HG02852 (cell line): ENCODE measurements at regions not wholly inside any gene's neighbourhood (a gene's known extent, or its start where the extent isn't known, plus 50 kb on each side); places are given as distances from the start of the nearest gene placed in this dataset.
A peak's percentile ranks its signal among the peaks of the same experiment; 100 is the strongest.
"Not testable (repeated sequence)": the region's sequence is repeated elsewhere in the genome, so short reads cannot be mapped to it uniquely, and the experiment has no call there.

Experiments used
- ATAC-seq: cut with Tn5 transposase; IDR thresholded peaks from one replicate; pipeline ENCODE4 v1.9.1; 2021; ENCODE audit warnings: mild to moderate bottlenecking, moderate library complexity; ENCODE audit not compliant: unreplicated experiment

- ATAC-seq, result no peak
These were observed 58.5 kb downstream of the NPY1R start for GRCh38 chr4:163273922-163274321.

- ATAC-seq, result no peak
These were observed 59.2 kb downstream of the NPY1R start for GRCh38 chr4:163273203-163273602.

- ATAC-seq, result no peak
These were observed 60.8 kb downstream of the NPY1R start for GRCh38 chr4:163271555-163272127.

- no peak for ATAC-seq
These were observed 62.5 kb downstream of the NPY1R start for GRCh38 chr4:163269869-163270268.

- no peak for ATAC-seq
These were observed 63.2 kb downstream of the NPY1R start for GRCh38 chr4:163269166-163269565.

GRCh38 chr4:163264934-163265333 is 67.5 kb downstream of the NPY1R start:
- no peak for ATAC-seq

- no peak for ATAC-seq
These were observed 68.8 kb downstream of the NPY1R start for GRCh38 chr4:163263606-163264005.

GRCh38 chr4:163256680-163257343 is 75.6 kb downstream of the NPY1R start:
- no peak for ATAC-seq

GRCh38 chr4:163251204-163251603 is 81.2 kb downstream of the NPY1R start:
- ATAC-seq, result no peak

- ATAC-seq, result no peak
These were observed 82.4 kb upstream of the NAF1 start for GRCh38 chr4:163249042-163249441.

GRCh38 chr4:163245044-163245728 is 78.5 kb upstream of the NAF1 start:
- no peak for ATAC-seq

- peak; percentile 47 for ATAC-seq
These were observed 76.7 kb upstream of the NAF1 start for GRCh38 chr4:163243297-163243981.

- no peak for ATAC-seq
These were observed 71.2 kb upstream of the NAF1 start for GRCh38 chr4:163237856-163238255.

- not testable (repeated sequence) for ATAC-seq
These were observed 69.7 kb upstream of the NAF1 start for GRCh38 chr4:163236389-163236788.

- no peak for ATAC-seq
These were observed 66.6 kb upstream of the NAF1 start for GRCh38 chr4:163233321-163233720.

- no peak for ATAC-seq
These were observed 62.0 kb upstream of the NAF1 start for GRCh38 chr4:163228648-163229047.

- no peak for ATAC-seq
These were observed 54.8 kb upstream of the NAF1 start for GRCh38 chr4:163221467-163221866.

- ATAC-seq, result no peak
These were observed 50.8 kb upstream of the NAF1 start for GRCh38 chr4:163217505-163217904.
